ENCODE measurements at regions not wholly inside any gene's neighbourhood (a gene's known extent, or its start where the extent isn't known, plus 50 kb on each side); places are given as distances from the start of the nearest gene placed in this dataset.
"Not testable (repeated sequence)": the region's sequence is repeated elsewhere in the genome, so short reads cannot be mapped to it uniquely, and the experiment has no call there.

DNA sequence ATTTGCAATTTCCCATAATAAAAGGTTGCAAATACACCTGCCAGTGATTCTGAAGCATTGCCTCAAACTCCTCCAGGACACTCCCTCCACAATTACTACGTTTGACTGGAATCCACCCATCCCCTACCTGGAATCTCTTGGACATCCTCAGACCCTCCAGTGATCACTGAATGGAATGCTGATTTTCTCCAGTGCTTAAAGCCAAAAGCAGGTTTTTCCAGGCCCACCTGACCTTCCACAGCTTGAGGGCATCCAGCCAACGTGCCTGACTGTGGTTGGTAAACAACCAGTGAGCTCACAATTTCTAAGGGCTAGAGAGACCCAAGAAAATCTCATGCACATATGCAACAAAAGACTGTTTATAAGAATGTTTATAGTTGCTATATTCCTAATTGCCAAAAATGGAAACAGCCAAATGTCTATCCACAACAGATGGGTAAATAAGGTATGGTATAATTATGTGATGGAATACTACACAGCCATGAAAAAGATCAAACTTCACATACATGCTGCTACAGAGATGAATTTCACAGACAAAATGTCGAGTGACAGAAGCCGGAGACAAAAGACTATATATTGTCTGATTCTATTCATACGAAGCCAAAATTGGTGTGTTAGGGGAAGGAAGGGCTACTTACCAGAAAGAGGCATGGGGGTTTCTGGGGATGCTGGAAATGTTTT is 147.1 kb upstream of the RREB1 start:
- DNase-seq: no peak

DNA sequence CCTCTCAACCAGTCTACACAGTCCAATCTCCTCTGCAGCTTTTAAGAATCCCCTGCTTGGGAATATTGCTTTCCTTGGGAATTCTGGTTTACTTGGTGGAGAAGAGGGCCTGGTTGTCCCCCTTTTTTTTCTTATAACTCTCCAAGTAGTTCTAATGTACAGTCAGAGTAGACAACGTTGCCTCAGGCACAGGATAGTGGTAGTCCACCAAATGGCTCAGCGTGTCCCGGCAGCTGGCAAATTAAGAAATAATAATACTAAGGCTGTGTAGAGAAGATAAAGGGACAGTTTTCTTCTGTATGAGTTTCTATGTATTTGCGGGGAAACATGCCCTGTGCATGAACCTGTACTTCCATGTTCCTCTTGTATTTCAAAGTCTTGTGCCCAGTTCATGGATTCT is 145.7 kb upstream of the RREB1 start:
- DNase-seq: no peak

DNA sequence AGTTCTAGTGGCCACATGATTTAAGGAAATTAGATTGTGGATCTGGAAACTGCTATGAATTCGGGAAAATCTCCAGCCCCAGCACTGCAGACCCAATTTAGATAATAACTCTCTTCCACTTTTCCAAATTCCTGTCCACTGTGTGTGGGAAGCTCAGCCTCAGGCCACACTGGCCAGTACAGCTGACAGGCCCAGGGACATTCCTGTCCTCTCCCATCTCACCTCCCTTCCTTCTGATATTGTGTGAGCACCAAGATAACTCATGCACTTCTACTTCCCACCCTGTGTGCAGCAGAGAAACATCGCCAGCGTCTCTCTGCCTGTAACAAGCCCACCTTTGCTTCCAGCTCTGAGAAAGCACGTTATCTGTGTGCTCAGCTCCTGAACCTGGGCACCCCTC is 145.1 kb upstream of the RREB1 start:
- DNase-seq: no peak

DNA sequence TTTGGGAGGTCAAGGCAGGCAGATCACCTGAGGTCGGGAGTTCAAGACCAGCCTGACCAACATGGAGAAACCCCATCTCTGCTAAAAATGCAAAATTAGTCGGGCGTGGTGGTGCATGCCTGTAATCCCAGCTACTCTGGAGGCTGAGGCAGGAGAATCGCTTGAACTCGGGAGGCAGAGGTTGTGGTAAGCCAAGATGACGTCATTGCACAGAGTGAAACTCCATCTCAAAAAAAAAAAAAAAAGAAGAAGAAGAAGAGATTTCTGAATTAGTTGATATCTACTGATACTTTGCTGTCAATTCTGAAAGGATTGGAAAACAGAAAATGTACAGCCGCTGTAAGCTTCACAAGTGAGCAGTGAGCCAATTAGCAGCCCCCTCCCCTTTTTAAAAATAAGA is 144.4 kb upstream of the RREB1 start:
- DNase-seq: not testable (repeated sequence)

DNA sequence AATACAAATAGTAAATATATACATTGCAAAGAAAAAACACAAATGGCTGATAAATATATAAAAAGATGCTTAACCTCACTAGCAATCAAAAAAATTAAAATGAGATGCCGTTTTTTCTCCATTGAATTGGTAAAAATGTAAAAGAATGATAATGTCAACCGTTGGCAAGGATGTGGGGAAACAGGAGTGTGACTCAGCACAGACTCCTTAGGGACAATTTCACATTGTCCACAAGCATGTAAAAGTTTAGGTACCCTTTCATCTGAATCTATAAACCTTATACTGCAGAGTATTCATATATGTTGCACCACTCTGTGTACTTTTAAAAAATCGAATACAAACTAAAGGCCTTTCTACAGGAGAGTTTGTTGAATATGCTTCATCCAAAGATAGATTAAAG is 143.1 kb upstream of the RREB1 start:
- DNase-seq: no peak

DNA sequence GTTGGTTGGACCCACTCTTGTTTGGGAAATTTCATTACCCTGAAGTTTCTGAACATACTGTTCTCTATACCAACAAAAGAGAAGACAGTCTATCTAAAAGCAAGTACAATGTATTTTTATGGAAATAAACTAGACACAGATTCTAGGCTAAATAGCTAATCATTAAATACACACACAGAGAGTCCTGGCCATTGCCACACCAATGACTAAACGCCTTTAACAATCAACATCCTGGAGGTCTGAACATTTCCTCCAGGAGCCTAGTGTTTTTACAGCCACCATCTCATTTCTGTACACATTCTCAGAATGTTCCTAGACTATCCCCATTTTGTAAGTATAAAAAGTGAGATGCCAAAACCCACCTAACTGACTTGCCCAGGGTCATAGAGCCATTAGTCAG is 141.6 kb upstream of the RREB1 start:
- DNase-seq: no peak

DNA sequence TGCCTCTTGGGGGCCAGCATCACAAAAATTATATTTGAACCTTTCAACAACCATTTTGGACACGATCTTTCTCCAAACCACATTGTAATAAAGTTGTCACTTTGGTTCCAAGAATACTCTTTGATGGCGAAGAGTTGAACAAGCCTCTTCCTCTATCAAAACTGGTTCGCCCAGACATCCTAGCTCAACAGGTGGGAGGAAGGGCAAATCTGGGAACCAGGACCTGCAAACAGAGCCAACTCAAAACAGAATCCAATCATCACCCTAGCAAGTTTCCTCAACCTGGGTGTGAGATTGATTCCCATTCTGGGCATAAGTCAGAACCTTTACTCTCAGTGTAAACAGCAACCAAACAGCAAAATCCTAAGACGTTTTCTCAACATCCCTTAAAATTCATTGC is 141.2 kb upstream of the RREB1 start:
- no peak for DNase-seq

DNA sequence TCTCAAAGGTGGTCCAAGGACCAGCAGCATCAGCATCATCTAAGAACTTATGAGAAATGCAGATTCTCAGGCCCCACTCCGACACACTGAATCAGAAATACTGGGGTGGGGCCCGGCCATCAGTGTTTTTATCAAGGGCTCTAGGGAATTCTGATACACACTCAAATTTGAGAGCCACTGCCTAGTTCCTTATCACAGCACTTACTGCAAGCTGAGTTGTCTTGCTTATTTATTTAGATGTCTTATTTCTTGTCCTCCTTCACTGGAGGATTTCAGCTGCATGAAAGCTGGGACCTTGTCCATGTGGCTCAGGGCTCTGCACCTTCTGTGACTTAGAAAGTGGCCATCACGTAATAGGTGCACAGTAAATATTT is 139.4 kb upstream of the RREB1 start:
- DNase-seq: no peak

DNA sequence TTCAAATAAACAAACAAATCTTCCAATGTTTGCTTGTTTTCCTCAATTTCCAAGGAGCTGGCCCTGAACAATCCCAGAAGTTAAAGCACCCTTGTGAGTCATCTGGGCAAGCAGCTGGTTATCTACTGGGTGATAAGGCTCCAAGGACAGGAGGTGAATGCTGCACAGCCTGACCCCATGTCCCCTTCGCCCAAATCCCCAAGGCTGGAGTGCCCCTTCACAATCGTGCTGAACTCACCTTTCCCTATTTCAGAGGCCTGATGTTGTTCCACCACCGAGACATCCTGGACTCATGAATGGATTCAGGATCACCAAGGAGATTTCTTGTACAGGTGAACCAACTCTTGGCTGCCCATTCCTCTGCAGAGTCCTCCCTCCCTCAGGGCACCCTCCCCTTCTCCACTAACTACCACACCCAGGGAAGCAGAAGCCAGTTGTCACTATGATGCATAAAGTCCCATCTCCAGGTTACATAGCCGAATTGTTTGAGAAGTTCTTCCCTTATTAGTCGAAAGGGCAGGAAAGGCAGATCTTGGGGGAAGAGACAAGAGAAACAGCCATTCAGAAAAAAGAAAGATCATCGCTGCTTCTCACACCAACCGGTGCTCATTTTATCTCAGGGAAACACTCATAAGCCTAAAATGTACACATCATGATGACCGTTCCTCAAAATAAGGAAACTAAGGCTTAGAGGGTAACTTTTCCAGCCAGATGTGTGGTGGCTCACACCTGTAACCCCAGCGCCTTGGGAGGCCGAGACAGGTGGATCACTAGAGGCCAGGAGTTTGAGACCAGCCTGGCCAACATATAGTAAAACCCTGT is 138.8 kb upstream of the RREB1 start:
- no peak for DNase-seq

DNA sequence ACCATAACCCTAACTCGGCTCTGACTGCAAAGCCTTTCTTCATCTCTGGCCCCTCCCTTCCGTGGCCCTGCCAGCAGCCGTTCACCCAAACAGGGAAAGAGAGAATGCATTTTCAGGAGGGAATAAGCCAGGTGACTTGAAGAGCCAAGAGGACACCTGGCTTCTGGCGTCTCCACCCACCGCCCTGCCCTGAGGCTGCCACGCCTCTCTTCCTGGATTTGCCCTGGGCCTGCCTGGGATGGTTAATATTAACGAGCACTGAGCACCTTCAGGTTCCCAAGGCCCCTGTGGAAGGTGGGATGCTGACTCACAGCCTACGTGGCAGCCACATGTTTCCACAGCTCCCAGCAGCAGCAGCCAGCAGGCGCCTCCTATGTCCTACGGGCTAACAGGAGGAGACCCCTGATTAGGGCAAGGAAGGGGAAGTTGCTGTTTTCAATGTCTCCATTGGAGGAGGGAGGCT is 138.0 kb upstream of the RREB1 start:
- no peak for DNase-seq

DNA sequence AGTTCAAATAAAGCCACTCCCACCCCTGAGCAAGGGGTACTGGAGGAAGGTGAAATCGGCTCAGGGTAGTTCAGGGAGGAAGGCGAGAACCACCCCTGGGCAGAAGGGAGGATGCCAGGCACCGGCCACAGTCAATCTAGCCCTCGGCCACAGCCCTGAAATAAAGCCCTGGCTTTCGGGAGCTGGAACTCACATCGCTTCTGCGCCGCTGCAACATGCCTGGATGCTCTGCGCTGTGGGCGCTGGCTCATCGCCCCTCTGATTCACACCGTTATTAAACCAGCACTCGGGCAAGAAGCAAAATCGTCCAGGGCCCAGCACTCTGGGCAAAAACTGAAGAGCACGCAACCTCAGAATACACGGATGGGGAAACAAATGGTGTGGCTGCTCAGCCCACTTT is 136.9 kb upstream of the RREB1 start:
- no peak for DNase-seq

DNA sequence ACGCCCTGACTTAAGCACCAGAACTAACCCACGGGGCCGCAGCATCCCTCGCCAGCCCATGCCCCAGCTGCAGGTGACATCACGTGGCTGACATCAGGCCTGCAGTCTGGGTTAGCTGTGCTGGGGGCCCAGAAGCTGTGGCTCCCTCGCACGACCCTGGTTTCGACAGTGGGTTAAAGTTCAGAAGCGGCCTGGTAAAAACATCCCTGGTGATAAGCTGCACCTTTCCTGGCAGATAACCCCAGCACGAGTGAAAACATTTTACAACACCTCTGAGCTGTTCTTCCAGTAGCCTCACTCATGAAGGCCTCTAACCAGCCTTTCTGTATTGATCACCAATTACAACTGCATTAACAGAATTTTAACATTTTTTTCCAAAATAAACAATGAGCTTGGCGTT is 136.4 kb upstream of the RREB1 start:
- DNase-seq: no peak

DNA sequence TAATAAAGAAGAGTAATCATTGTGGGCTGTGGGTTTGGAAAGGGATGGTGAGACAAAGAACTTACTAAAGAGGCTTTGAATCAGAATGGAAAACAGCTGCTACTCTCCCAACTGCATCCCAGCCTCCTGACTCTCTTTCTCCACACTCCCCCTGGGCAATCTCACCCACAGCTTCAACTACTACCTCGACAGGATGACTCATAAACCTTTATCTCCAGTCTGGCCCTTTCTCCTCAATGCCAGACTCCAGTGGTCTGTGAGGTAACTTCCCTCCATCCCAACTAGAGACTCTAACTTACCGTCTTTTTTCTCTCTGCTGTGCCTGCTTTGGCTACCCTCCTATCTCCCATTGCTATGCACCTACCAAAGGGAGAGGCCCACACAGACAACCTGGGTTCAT is 135.3 kb upstream of the RREB1 start:
- DNase-seq: no peak

DNA sequence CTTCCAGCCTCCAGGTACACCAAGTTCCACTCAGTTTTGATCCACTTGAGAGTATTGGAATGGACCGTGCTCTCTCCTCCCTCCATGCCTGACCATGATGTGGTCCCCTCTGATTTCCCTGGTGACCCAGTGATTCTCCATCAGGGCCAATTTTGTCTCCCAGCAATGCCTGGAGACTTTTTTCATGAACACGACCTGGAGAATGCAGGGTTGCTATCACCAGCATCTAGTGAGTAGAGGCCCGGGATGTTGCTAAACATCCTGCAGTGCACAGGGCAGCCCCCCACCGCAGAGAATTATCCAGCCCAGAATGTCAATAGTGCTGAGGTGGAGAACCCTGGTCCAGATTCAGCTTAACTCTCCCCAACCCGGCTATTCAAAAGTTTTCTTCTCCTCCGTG is 134.0 kb upstream of the RREB1 start:
- no peak for DNase-seq

DNA sequence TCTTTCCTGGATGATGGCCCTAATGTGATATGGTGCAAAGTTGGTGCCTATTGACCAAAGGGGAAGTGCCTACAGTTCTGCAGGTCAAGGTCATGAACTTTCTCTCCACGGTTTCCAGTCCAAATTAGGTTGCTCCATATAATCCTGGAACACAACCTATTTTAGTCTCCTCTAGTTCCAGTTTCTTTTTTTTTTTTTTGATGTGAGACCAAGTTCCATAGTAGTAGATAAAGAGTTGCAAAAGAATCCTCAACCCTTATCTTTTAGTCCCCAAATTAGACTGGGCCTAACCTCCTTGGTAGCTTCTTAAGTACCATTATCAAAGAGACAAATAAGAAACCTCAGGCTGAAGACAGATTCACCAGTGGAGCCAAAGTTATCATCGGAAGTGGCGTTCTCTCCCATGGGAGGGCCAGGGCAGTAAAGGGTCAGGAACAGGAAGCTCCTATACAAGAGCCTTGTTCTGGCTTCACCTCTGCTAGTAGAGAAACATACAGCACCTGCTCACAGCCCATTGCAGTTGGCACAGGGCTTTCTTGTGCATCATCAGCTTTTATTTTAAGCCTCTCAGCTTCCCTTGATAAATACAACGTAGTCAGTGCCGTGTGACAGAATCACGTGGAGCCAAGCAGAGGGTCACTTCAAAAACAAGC is 132.2 kb upstream of the RREB1 start:
- DNase-seq: no peak

DNA sequence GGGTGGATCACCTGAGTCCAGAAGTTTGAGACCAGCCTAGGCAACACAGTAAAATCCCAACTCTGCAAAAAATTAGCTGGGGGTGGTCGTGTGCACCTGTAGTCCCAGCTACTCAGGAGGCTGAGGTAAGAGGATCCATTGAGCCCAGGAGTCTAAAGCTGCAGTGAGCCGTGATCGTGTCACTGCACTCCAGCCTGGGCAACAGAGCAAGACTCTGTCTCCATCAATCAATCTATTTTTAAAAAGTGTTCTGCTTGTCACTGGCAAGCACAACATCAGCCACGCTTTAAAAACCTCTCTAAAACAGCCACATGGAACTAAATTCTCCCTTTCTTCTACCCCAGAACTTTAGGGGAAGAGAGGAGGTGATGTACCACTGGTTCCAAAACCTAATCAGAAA is 131.6 kb upstream of the RREB1 start:
- DNase-seq: no peak

DNA sequence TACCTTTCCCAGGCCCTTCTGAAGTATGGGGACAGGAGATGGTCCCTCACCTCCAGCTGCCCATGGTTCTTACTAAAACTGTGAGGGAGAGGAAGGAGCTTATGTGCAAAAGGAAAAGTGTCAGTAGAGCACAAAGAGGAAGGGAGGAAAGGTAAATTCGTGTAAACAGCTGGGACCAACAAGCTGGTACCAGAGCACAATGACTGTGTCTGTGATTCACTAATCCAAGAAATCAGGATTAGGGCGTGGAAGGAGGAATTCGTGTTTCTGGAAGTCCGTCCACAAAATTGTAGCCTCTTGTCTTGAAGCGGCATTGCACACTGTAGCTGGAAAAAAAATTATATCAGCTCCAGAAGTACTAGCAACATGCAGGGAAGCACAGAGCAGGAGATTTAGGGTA is 129.0 kb upstream of the RREB1 start:
- DNase-seq: no peak

DNA sequence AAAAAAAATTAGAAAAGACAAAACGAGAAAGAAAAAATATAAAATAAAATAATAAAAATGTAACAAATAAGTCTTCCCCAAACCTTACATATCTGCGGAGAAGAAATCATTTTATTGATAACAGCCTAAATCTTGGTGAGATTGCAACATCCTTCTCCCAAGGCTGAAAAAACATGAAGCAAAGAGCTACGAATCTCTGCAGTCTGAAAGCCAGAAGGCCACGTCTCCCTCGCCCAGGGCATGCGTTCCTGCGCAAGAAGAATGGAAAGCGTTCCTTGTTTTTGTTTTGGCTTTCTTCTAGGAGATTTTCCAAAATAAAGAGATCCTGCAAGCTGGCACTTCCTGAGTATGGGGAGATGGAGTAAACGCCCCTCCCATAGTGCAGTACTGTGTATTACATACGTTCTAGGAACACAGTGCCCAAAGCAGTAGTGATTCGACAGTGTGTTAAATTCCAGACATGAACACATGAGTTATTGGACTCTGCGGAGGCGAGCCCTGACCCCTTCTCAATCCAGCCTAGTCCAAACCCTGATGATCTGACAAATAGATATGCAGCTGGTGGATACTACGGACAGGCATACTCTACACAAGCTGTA is 126.7 kb upstream of the RREB1 start:
- no peak for DNase-seq

DNA sequence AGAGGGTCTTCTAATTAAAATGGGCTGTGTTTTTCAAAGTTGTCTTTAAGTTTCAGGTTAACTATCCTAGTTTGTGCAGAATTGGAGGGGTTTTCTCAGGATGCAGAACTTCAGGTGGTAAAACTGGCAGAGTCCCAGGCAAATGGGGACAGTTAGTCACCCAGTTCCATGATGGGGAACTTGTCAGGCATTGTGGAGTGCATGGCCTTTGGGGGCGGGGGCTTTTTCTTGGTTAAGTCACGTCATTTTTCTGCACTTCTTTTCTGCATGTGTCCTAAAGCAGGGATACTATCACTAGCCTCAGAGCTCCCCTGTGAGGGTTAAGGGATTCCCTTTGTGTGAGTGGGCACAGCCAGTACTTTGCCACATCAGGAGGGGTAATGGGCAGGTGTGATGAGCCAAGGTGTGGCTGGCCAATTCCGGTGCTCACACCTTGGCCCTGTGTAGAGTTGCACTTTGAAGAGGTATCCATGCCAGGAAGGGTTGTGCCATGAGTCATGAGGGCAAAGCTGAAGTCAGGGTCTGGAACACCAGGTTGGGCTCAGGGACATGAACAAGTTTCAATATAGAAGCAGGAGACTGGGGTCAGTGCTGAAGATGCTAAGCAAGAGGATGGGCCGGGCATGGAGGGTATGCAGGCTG is 126.0 kb upstream of the RREB1 start:
- DNase-seq: no peak

DNA sequence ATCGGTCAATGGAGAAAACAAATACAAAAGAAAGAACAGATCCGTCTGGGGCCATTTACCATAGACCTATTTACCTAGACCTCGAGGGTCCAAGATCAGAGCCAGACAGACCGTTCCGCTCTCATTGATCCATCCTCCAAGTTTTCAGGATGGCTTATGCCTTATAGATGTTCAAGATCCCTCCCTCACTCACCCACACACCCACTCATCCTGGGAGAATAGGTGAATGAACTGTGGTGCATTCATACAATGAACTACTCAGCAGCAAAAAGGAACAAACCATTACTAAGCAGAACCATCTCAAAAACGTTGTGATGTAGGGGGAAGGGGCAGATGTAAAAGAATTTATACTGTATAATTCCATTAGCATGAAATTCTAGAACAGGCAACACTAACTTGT is 125.1 kb upstream of the RREB1 start:
- DNase-seq: no peak

DNA sequence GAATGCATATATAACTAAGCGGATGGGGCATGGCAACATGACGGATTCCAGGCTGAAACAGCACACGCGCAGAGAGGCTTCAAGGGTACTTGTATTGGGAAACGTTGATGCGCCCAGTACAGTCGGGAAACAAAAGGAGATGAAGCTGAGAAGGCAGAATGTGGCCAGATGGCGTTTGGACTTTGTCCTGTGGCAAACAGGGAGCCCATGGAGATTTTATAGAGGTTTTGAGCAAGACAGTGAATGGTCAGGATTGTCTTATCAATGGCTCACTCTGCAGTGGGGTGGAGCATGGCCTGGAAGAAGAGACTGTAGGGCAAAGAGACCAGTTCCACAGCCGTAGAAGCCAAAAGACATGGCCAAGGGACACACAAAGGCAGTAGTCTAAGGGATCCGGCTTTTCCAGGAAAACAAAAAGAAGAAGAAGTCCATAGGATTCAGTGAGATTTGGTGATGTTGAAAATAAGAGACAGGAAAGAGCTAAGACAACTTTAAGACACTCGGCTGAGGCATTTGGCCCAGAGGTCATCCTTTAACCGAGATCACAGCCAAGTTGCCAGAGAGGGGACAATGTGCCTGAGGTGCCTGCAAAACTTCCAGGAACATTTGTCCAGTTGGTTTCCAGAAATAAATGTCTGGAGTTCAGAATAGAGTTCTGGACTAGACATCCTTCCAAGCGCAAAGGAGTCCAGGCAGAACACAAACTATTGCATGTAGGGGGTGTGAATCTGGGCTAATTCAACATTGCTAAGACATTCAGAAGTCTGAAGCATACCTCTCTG is 123.0 kb upstream of the RREB1 start:
- no peak for DNase-seq

DNA sequence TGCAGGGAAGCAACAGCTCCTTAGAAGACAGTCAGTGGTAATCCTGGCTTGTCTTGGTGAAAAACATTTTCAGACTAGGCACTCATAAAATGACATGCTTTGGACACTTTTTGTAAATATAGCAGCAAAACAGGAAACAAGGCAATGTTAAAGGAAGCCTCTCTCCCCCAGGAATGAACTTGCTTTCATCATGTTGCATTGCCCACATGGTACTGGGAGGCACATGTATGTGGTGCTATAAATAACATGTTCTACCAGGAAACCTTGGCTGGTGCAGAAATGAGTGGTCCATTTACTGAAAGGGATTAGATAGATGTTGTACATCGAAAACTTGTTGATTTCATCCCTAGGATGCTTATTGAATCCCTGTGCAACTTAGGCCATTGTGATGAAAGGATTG is 121.4 kb upstream of the RREB1 start:
- no peak for DNase-seq

DNA sequence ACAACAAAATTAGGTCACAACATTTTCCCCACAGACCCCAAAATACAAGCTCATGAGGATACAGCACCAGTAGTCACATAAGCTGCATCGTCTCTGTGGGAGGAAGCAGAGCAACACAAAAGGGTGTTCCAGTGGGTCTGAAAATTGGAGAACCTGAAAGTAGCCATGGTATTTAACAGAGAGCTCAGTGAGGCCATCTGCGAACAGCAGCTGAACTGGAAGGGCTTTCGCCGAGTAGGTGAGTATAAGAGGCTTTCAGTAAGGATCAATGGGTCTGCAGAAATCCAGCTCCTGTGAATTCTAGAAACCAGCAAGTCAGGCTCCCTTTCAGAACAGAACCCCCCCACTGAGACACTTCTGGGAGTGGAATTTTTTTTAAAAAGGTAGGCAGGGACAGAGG is 120.0 kb upstream of the RREB1 start:
- DNase-seq: no peak
